ENCODE measurements at regions not wholly inside any gene's neighbourhood (a gene's known extent, or its start where the extent isn't known, plus 50 kb on each side); places are given as distances from the start of the nearest gene placed in this dataset.

GRCh38 chr13:112150352-112150751 is 83.4 kb downstream of the SOX1 start:
- H3K9ac ChIP-seq (ENCODE audit: insufficient read depth in 1 of 2, low read length in 2 of 2), result no peak overlapping the region
- H3K27ac ChIP-seq (ENCODE audit: low read depth in 1 of 2, low read length in 1 of 2), result no peak overlapping the region
- DNase-seq (peak; percentile 24 to 64 (median 61)), ATAC-seq (ENCODE audit: insufficient read depth, low FRiP score) (peak; percentile 59)
- H3K27me3 ChIP-seq (ENCODE audit: control insufficient read depth in 3 of 3, insufficient read depth in 3 of 3, low read length in 2 of 3), result peaks cover 0 to 3% (median 0%) of the 10 kb centered on the region in 3 donors
- no peaks in the 10 kb centered on the region for H3K36me3 ChIP-seq (ENCODE audit: control insufficient read depth in 4 of 4, insufficient read depth in 4 of 4, low read length in 4 of 4)
- peaks cover 0 to 6% (median 2%) of the 10 kb centered on the region in 4 donors for H3K9me3 ChIP-seq (ENCODE audit: control insufficient read depth in 4 of 4, insufficient read depth in 3 of 4, low read length in 3 of 4)
- no peak for TF ChIP-seq CTCF (IDR thresholded peaks at IDR 0.05; ENCODE audit: control extremely low read depth, extremely low read depth)
- peaks cover 0 to 6% (median 0%) of the 10 kb centered on the region in 5 donors for H3K4me1 ChIP-seq (ENCODE audit: control insufficient read depth in 5 of 5, insufficient read depth in 5 of 5, low read length in 5 of 5)
- H3K4me3 ChIP-seq, result no peak overlapping the region
- 73 to 84% methylated on average over 23 of the region's 23 CpGs for WGBS, 2 donors

GRCh38 chr13:112152846-112153245 is 85.9 kb downstream of the SOX1 start:
- Histone ChIP-seq H3K27ac (ENCODE audit: low read depth in 1 of 2, low read length in 1 of 2) (no peak overlapping the region), H3K9me3 (ENCODE audit: control insufficient read depth in 4 of 4, insufficient read depth in 3 of 4, low read length in 3 of 4) (peaks cover 0 to 6% (median 3%) of the 10 kb centered on the region in 4 donors), H3K27me3 (ENCODE audit: control insufficient read depth in 3 of 3, insufficient read depth in 3 of 3, low read length in 2 of 3) (peaks cover 0 to 3% (median 0%) of the 10 kb centered on the region in 3 donors), H3K4me3 (no peak overlapping the region), H3K9ac (ENCODE audit: insufficient read depth in 1 of 2, low read length in 2 of 2) (no peak overlapping the region), H3K4me1 (ENCODE audit: control insufficient read depth in 5 of 5, insufficient read depth in 5 of 5, low read length in 5 of 5) (peaks cover 0 to 6% (median 0%) of the 10 kb centered on the region in 5 donors), H3K36me3 (ENCODE audit: control insufficient read depth in 4 of 4, insufficient read depth in 4 of 4, low read length in 4 of 4) (no peaks in the 10 kb centered on the region)
- no peak for DNase-seq
- WGBS, 2 donors, result 94% methylated on average over 9 of the region's 9 CpGs
- ATAC-seq (ENCODE audit: insufficient read depth, low FRiP score), result no peak
- TF ChIP-seq CTCF (IDR thresholded peaks at IDR 0.05; ENCODE audit: control extremely low read depth, extremely low read depth), result no peak

- Histone ChIP-seq H3K4me1 (ENCODE audit: control insufficient read depth in 5 of 5, insufficient read depth in 5 of 5, low read length in 5 of 5) (peaks cover 0 to 6% (median 0%) of the 10 kb centered on the region in 5 donors), H3K27me3 (ENCODE audit: control insufficient read depth in 3 of 3, insufficient read depth in 3 of 3, low read length in 2 of 3) (peaks cover 0 to 3% (median 0%) of the 10 kb centered on the region in 3 donors), H3K9me3 (ENCODE audit: control insufficient read depth in 4 of 4, insufficient read depth in 3 of 4, low read length in 3 of 4) (peaks cover 0 to 6% (median 3%) of the 10 kb centered on the region in 4 donors), H3K27ac (ENCODE audit: low read depth in 1 of 2, low read length in 1 of 2) (no peak overlapping the region), H3K9ac (ENCODE audit: insufficient read depth in 1 of 2, low read length in 2 of 2) (no peak overlapping the region), H3K36me3 (ENCODE audit: control insufficient read depth in 4 of 4, insufficient read depth in 4 of 4, low read length in 4 of 4) (no peaks in the 10 kb centered on the region), H3K4me3 (no peak overlapping the region)
- TF ChIP-seq CTCF (IDR thresholded peaks at IDR 0.05; ENCODE audit: control extremely low read depth, extremely low read depth), result no peak
- WGBS, 2 donors, result 85 to 93% methylated on average over 9 of the region's 9 CpGs
- DNase-seq, result no peak
- no peak for ATAC-seq (ENCODE audit: insufficient read depth, low FRiP score)
Observed at GRCh38 chr13:112153364-112153763, 86.4 kb downstream of the SOX1 start.

GRCh38 chr13:112153846-112154245 is 86.9 kb downstream of the SOX1 start:
- Histone ChIP-seq H3K9me3 (ENCODE audit: control insufficient read depth in 4 of 4, insufficient read depth in 3 of 4, low read length in 3 of 4) (peaks cover 0 to 5% (median 2%) of the 10 kb centered on the region in 4 donors), H3K4me3 (no peak overlapping the region), H3K27me3 (ENCODE audit: control insufficient read depth in 3 of 3, insufficient read depth in 3 of 3, low read length in 2 of 3) (peaks cover 0 to 3% (median 0%) of the 10 kb centered on the region in 3 donors), H3K36me3 (ENCODE audit: control insufficient read depth in 4 of 4, insufficient read depth in 4 of 4, low read length in 4 of 4) (no peaks in the 10 kb centered on the region), H3K4me1 (ENCODE audit: control insufficient read depth in 5 of 5, insufficient read depth in 5 of 5, low read length in 5 of 5) (peaks cover 0 to 6% (median 0%) of the 10 kb centered on the region in 5 donors), H3K27ac (ENCODE audit: low read depth in 1 of 2, low read length in 1 of 2) (no peak overlapping the region), H3K9ac (ENCODE audit: insufficient read depth in 1 of 2, low read length in 2 of 2) (no peak overlapping the region)
- TF ChIP-seq CTCF (IDR thresholded peaks at IDR 0.05; ENCODE audit: control extremely low read depth, extremely low read depth), result no peak
- WGBS, 2 donors, result 82 to 84% methylated on average over 6 of the region's 6 CpGs
- DNase-seq, result no peak
- ATAC-seq (ENCODE audit: insufficient read depth, low FRiP score), result no peak

Data from lung (tissue), 11 donors.